SU-DHL-6 (cell line): ENCODE measurements at regions not wholly inside any gene's neighbourhood (a gene's known extent, or its start where the extent isn't known, plus 50 kb on each side); places are given as distances from the start of the nearest gene placed in this dataset.

Experiments
- H2AFZ ChIP-seq: fragments of 200-600 bp; sonication (generic); 2 replicates; pipeline ENCODE4 v1.6.1; 2014; ENCODE audit warnings: low read depth, mild to moderate bottlenecking, moderate library complexity, mixed read lengths, antibody characterized with exemption, low read length; ENCODE audit not compliant: severe bottlenecking
- H3F3A ChIP-seq: fragments of 200-600 bp; shearing (Covaris generic); 2 replicates; pipeline ENCODE4 v1.6.0; 2016; ENCODE audit warnings: antibody characterized with exemption, mild to moderate bottlenecking; ENCODE audit not compliant: insufficient read depth
- H3K27ac ChIP-seq: fragments of 200-600 bp; sonication (generic); 2 replicates; pipeline ENCODE4 v1.5.1; 2016; ENCODE audit warnings: low read depth, mild to moderate bottlenecking, low read length, moderate library complexity, mixed read lengths
- H3K27me3 ChIP-seq: fragments of 200-600 bp; sonication (generic), shearing (Covaris generic); 2 replicates; pipeline ENCODE4 v1.6.0; 2014; ENCODE audit warnings: mild to moderate bottlenecking, low read length
- H3K36me3 ChIP-seq: fragments of 200-600 bp; sonication (generic); 2 replicates; pipeline ENCODE4 v1.6.1; 2014; ENCODE audit warnings: mild to moderate bottlenecking, low read length, mixed read lengths
- H3K4me2 ChIP-seq: fragments of 300-600, 200-600 bp; shearing (Covaris generic), sonication (generic); 2 replicates; pipeline ENCODE4 v1.6.0; 2014; ENCODE audit warnings: low read length, low read depth, mild to moderate bottlenecking; ENCODE audit not compliant: poor library complexity, severe bottlenecking
- H3K4me3 ChIP-seq: fragments of 200-600 bp; sonication (generic); 2 replicates; pipeline ENCODE4 v1.5.1; 2014; ENCODE audit warnings: antibody characterized with exemption, low read length, mild to moderate bottlenecking, mixed read lengths; ENCODE audit not compliant: insufficient read depth, poor library complexity, severe bottlenecking
- H3K79me2 ChIP-seq: fragments of 200-600 bp; sonication (generic); 2 replicates; pipeline ENCODE4 v1.6.1; 2014; ENCODE audit warnings: mild to moderate bottlenecking, low read length, moderate library complexity; ENCODE audit not compliant: insufficient read depth
- H3K9ac ChIP-seq: fragments of 200-600 bp; sonication (generic); 2 replicates; pipeline ENCODE4 v1.7.0; 2014; ENCODE audit warnings: mild to moderate bottlenecking, low read length
- H3K9me2 ChIP-seq: fragments of 200-600 bp; sonication (generic); replicated peaks from 2 replicates; pipeline ENCODE4 v1.6.1; 2014; ENCODE audit warnings: low read length; ENCODE audit not compliant: insufficient read depth
- H3K9me3 ChIP-seq: fragments of 200-600 bp; sonication (generic); 2 replicates; pipeline ENCODE4 v1.6.1; 2014; ENCODE audit warnings: low read length, mixed read lengths; ENCODE audit not compliant: insufficient read depth
- H4K20me1 ChIP-seq: fragments of 200-600 bp; sonication (generic); 2 replicates; pipeline ENCODE4 v1.6.1; 2014; ENCODE audit warnings: low read depth, mild to moderate bottlenecking, antibody characterized with exemption, low read length, moderate library complexity, mixed read lengths
- EZH2phosphoT487 ChIP-seq: fragments of 200-600 bp; sonication (generic), shearing (Covaris generic); conservative IDR thresholded peaks from 2 replicates; pipeline ENCODE4 v1.6.1; 2018; ENCODE audit warnings: mild to moderate bottlenecking, antibody characterized with exemption, low read length, moderate library complexity, mixed read lengths
- TF ChIP-seq, protein P1 (sequence below): fragments of 200-600 bp; sonication (generic); IDR thresholded peaks from one replicate; pipeline ENCODE4 v1.5.1; 2017; ENCODE audit warnings: antibody characterized with exemption, mild to moderate bottlenecking, low read length, moderate library complexity; ENCODE audit not compliant: insufficient read depth, poor library complexity, severe bottlenecking

DNA sequence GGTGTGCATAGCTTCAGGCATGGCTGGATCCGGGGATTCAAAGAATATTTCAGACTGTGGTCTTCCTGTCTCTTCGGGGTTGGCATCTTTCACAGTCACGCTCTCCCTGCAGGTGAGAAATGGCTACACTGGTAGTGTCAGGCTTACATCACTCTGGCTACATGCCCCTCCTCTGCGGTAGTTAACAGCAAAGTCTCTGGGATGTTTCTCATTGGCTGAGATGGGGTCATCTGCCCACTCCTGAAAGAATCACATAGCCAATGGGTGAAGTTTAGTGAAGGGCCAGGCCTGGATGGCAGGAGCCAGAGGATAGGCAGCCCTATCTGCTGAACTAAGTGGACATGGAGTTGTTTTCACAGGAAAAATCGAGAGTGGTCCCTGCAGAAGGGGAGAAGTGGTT is 356.5 kb downstream of the MATN1 start:
- H3K4me3 ChIP-seq = no peak overlapping the region
- TF ChIP-seq, protein P1, sequence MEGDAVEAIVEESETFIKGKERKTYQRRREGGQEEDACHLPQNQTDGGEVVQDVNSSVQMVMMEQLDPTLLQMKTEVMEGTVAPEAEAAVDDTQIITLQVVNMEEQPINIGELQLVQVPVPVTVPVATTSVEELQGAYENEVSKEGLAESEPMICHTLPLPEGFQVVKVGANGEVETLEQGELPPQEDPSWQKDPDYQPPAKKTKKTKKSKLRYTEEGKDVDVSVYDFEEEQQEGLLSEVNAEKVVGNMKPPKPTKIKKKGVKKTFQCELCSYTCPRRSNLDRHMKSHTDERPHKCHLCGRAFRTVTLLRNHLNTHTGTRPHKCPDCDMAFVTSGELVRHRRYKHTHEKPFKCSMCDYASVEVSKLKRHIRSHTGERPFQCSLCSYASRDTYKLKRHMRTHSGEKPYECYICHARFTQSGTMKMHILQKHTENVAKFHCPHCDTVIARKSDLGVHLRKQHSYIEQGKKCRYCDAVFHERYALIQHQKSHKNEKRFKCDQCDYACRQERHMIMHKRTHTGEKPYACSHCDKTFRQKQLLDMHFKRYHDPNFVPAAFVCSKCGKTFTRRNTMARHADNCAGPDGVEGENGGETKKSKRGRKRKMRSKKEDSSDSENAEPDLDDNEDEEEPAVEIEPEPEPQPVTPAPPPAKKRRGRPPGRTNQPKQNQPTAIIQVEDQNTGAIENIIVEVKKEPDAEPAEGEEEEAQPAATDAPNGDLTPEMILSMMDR = no peak
- no peak for TF ChIP-seq EZH2phosphoT487
- H3K79me2 ChIP-seq = no peaks in the 10 kb centered on the region
- H3K27me3 ChIP-seq = no peaks in the 10 kb centered on the region
- no peak overlapping the region for H3K27ac ChIP-seq
- H3K9me2 ChIP-seq = no peaks in the 10 kb centered on the region
- no peaks in the 10 kb centered on the region for H3K9me3 ChIP-seq
- H3K9ac ChIP-seq = no peak overlapping the region
- no peaks in the 10 kb centered on the region for H3K36me3 ChIP-seq
- no peak overlapping the region for H3K4me2 ChIP-seq
- H2AFZ ChIP-seq = no peak overlapping the region
- no peaks in the 10 kb centered on the region for H4K20me1 ChIP-seq
- H3F3A ChIP-seq = no peaks in the 10 kb centered on the region

DNA sequence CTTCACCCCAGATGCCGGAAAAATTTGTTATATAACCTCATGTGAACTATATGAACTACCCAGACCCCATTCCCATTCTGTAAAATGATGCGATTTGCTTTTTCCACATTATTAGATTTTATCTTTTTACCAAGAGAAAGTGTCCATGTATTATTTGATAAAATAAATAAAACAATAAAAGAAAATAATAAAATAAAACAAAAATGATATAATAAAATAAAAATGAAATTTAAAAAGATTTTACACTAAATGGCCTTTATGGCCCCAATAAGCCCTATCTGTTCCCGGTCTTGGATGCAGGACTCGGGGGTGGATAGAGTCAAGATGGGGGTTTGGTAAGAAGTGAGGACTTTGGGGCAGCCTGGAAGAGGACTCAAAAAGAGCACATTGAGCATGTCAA is 357.2 kb downstream of the MATN1 start:
- Histone ChIP-seq H3K9me2 (no peaks in the 10 kb centered on the region), H3K4me3 (no peak overlapping the region), H3K9me3 (no peaks in the 10 kb centered on the region), H3K36me3 (no peaks in the 10 kb centered on the region), H3K27me3 (no peaks in the 10 kb centered on the region), H3F3A (no peaks in the 10 kb centered on the region), H3K27ac (no peak overlapping the region), H4K20me1 (no peaks in the 10 kb centered on the region), H3K4me2 (no peak overlapping the region), H3K79me2 (no peaks in the 10 kb centered on the region), H3K9ac (no peak overlapping the region), H2AFZ (no peak overlapping the region)
- TF ChIP-seq, protein P1 = no peak
- no peak for TF ChIP-seq EZH2phosphoT487

DNA sequence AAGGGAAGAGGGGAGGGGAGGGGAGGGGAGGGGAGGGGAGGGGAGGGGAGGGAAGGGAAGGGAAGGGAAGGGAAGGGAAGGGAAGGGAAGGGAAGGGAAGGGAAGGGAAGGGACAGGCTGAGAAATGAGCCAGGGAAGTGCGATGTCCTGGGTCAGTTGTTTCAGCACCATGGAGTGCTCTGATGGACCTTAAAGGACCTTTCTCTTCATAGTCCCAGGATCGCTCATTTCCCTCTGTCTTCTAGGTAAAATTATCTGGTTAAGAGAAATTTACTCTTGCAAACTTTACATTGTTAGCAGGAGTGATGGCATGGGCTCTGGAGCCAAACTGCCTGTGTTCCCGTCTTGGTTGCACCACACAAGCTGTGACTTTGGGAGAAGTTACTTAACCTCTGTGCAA is 357.8 kb downstream of the MATN1 start:
- Histone ChIP-seq H3K36me3 (no peaks in the 10 kb centered on the region), H3K9me2 (no peaks in the 10 kb centered on the region), H3K4me2 (no peak overlapping the region), H3K79me2 (no peaks in the 10 kb centered on the region), H3K27ac (no peak overlapping the region), H4K20me1 (no peaks in the 10 kb centered on the region), H3K9me3 (no peaks in the 10 kb centered on the region), H2AFZ (no peak overlapping the region), H3K4me3 (no peak overlapping the region), H3K9ac (no peak overlapping the region), H3K27me3 (no peaks in the 10 kb centered on the region), H3F3A (no peaks in the 10 kb centered on the region)
- TF ChIP-seq, protein P1 = no peak
- TF ChIP-seq EZH2phosphoT487 = no peak

DNA sequence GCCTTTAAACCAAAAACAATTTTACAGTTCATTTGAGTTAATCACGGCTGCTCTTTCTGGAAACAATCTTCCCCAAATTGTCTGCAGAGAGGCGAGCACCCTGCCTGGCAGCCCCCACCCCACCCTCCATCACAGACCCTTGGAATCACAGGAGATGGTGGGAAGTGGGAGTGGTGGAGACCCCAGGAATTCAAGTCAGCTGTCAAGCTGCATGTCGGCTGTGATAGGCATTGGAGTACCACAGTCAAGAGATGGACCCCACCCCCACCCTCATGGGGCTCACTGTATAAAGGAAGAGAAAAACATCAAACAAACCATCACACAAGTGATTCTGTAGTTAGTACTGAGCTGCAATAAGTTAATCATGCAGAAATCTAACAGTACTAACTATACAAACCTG is 360.4 kb downstream of the MATN1 start:
- Histone ChIP-seq H3K4me3 (no peak overlapping the region), H3K9me3 (no peaks in the 10 kb centered on the region), H3K4me2 (no peak overlapping the region), H2AFZ (no peak overlapping the region), H3K79me2 (no peaks in the 10 kb centered on the region), H3K9me2 (no peaks in the 10 kb centered on the region), H3K9ac (no peak overlapping the region), H3K27me3 (no peaks in the 10 kb centered on the region), H3F3A (no peaks in the 10 kb centered on the region), H4K20me1 (no peaks in the 10 kb centered on the region), H3K36me3 (no peaks in the 10 kb centered on the region), H3K27ac (no peak overlapping the region)
- no peak for TF ChIP-seq EZH2phosphoT487
- TF ChIP-seq, protein P1 = no peak
